ENCODE measurements at regions not wholly inside any gene's neighbourhood (a gene's known extent, or its start where the extent isn't known, plus 50 kb on each side); places are given as distances from the start of the nearest gene placed in this dataset.
"Not testable (repeated sequence)": the region's sequence is repeated elsewhere in the genome, so short reads cannot be mapped to it uniquely, and the experiment has no call there.

DNA sequence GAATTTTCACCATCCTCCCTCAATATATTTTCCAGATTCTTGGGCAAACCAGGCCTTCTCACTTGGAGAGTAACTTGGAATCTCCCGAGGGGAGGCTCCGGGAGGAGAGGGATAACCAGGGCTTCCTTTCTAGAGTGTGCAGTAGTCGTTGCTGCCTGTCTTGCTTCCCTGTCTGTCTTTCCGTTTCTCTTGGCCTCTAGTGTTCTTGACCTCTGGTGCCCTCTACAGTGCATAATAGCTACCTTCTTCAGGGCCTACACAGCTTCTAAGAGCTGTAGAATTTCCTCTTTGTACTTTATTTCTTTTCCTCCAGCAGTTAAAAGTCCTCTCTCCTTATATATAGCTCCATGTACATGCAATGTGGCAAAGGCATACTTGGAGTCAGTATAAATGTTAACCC is 339.8 kb upstream of the TGIF2LX start:
- TF ChIP-seq, protein P1, sequence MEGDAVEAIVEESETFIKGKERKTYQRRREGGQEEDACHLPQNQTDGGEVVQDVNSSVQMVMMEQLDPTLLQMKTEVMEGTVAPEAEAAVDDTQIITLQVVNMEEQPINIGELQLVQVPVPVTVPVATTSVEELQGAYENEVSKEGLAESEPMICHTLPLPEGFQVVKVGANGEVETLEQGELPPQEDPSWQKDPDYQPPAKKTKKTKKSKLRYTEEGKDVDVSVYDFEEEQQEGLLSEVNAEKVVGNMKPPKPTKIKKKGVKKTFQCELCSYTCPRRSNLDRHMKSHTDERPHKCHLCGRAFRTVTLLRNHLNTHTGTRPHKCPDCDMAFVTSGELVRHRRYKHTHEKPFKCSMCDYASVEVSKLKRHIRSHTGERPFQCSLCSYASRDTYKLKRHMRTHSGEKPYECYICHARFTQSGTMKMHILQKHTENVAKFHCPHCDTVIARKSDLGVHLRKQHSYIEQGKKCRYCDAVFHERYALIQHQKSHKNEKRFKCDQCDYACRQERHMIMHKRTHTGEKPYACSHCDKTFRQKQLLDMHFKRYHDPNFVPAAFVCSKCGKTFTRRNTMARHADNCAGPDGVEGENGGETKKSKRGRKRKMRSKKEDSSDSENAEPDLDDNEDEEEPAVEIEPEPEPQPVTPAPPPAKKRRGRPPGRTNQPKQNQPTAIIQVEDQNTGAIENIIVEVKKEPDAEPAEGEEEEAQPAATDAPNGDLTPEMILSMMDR (IDR thresholded peaks at IDR 0.05) = not testable (repeated sequence)
- TF ChIP-seq POLR2A, EP300 (IDR thresholded peaks at IDR 0.05): not testable (repeated sequence)
